D721Med (cell line): ENCODE measurements at regions not wholly inside any gene's neighbourhood (a gene's known extent, or its start where the extent isn't known, plus 50 kb on each side); places are given as distances from the start of the nearest gene placed in this dataset.
"Not testable (repeated sequence)": the region's sequence is repeated elsewhere in the genome, so short reads cannot be mapped to it uniquely, and the experiment has no call there.

Source experiments
- DNase-seq: peaks from one replicate; pipeline ENCODE4 v3.0.0; 2011; ENCODE audit warnings: low spot score; ENCODE audit not compliant: insufficient read length
- FAIRE-seq: peaks from 2 replicates; lab custom pipeline; 2011; peaks lifted over from hg19 to GRCh38; lab: Jason Lieb, UNC
- CTCF ChIP-seq: IDR thresholded peaks from 2 replicates; pipeline ENCODE4 v1.5.1; 2012; ENCODE audit warnings: mild to moderate bottlenecking, control low read depth; ENCODE audit not compliant: insufficient read depth; ENCODE audit errors: missing control alignments

GRCh38 chr2:174680221-174680620, 82.6 kb upstream of the WIPF1 start:
- FAIRE-seq, result no peak
- no peak for TF ChIP-seq CTCF
- DNase-seq, result no peak

DNA sequence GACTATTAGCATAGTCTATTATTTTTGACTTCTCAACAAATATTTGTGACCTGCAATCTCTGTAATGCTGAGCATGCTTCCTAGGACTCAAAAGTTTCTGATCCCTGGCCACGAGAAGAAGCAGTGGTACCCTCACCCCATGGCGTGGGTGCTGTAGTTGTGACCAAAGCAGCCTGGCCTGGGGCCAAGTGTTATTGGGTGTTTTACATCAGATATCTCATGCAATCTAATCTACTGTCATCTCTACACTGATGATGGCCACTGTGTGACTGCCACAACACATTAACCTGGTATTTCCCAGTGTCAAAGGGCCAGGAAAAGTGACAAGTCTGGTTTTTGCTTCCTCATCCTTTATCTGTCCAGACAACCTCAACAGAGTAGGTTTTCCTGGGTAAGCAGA, 80.8 kb upstream of the WIPF1 start:
- no peak for DNase-seq
- FAIRE-seq, result no peak
- TF ChIP-seq CTCF, result no peak

- no peak for FAIRE-seq
- TF ChIP-seq CTCF, result no peak
- no peak for DNase-seq
Measured at GRCh38 chr2:174675615-174676014, 78.0 kb upstream of the WIPF1 start.

- DNase-seq, result no peak
Measured at GRCh38 chr2:174673876-174674275, 76.3 kb upstream of the WIPF1 start.

GRCh38 chr2:174673440-174673839, 75.8 kb upstream of the WIPF1 start:
- no peak for DNase-seq
- FAIRE-seq, result no peak
- no peak for TF ChIP-seq CTCF

More at GRCh38 chr2:174673876-174674275, 76.3 kb upstream of the WIPF1 start:
- FAIRE-seq, result no peak
- no peak for TF ChIP-seq CTCF

DNA sequence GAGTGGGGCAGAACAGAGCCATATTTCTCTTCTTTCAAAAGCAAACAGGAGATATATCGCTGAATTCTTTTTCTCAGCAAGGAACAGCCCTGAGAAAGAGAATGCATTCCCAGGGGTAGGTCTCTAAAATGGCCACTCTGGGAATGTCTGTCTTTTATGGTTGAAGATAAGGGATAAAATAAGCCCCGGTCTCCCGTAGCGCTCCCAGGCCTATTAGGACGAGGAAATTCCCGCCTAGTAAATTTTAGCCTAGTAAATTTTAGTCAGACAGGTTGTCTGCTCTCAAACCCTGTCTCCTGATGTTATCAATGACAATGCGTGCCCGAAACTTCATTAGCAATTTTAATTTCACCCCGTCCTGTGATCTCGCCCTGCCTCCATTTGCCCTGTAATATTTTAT, 73.9 kb upstream of the WIPF1 start:
- not testable (repeated sequence) for FAIRE-seq, DNase-seq

GRCh38 chr2:174670446-174670845, 72.8 kb upstream of the WIPF1 start:
- DNase-seq (no peak), FAIRE-seq (no peak)
- TF ChIP-seq CTCF, result no peak

- no peak for DNase-seq
Measured at GRCh38 chr2:174669336-174669735, 71.7 kb upstream of the WIPF1 start.

More at GRCh38 chr2:174669336-174669735, 71.7 kb upstream of the WIPF1 start:
- FAIRE-seq, result no peak
- TF ChIP-seq CTCF, result no peak
